Adrenal gland (tissue), 9 donors: ENCODE measurements at regions not wholly inside any gene's neighbourhood (a gene's known extent, or its start where the extent isn't known, plus 50 kb on each side); places are given as distances from the start of the nearest gene placed in this dataset.
A peak's percentile ranks its signal among the peaks of the same experiment; 100 is the strongest.

ENCODE experiments used
- DNase-seq, 7 donors: peaks; one replicate each; pipeline ENCODE4 v3.0.0-alpha.2; 2019 to 2020
- H3K27ac ChIP-seq, 5 donors: fragments of 200-600 bp; sonication (generic) in 4 of 5; 1 replicate in 3 of 5; 2 replicates in 2 of 5; pipeline versions ENCODE4 v1.5.1 to v1.8.0; 2016 to 2020; ENCODE audit warnings: mild to moderate bottlenecking in 1 of 5
- H3K27me3 ChIP-seq: fragments of 200-600 bp; 2 replicates; pipeline ENCODE4 v1.8.0; 2021
- H3K36me3 ChIP-seq, 2 donors: fragments of 200-600 bp; replicated peaks in 1 of 2; 1 replicate in 1 of 2; 2 replicates in 1 of 2; pipeline versions ENCODE4 v1.5.1 to v1.8.0; 2018 to 2022
- H3K4me1 ChIP-seq, 2 donors: fragments of 200-600 bp; replicated peaks in 1 of 2; 1 replicate in 1 of 2; 2 replicates in 1 of 2; pipeline versions ENCODE4 v1.5.1 to v1.8.0; 2018 to 2021
- H3K4me3 ChIP-seq, 4 donors: fragments of 200-600 bp; sonication (generic) in 3 of 4; one replicate each; pipeline ENCODE4 v1.5.1; 2016 to 2018
- H3K9me3 ChIP-seq, 3 donors: fragments of 200-600 bp; sonication (generic) in 1 of 3; replicated peaks in 1 of 3; 1 replicate in 2 of 3; 2 replicates in 1 of 3; pipeline versions ENCODE4 v1.5.1 to v1.8.0; 2016 to 2021
- CTCF ChIP-seq, 6 experiments: fragments of 450-650 bp in 4 of 6; fragments of 200-600 bp in 2 of 6; sonication (generic) in 1 of 6; IDR thresholded peaks; 1 replicate in 5 of 6; 2 replicates in 1 of 6; pipeline versions ENCODE4 v1.5.1 to v1.8.0; 2016 to 2021; ENCODE audit warnings: antibody characterized with exemption in 6 of 6, mild to moderate bottlenecking in 2 of 6, moderate library complexity in 1 of 6
- POLR2A ChIP-seq, 2 donors: fragments of 450-650 bp; IDR thresholded peaks; one replicate each; pipeline ENCODE4 v1.6.1; 2017; ENCODE audit warnings: antibody characterized with exemption in 2 of 2, mild to moderate bottlenecking in 2 of 2, moderate library complexity in 1 of 2
- WGBS, 4 donors: extraction: QIAGEN DNeasy Blood & Tissue Kit in 2 of 4; methylation state at CpG; one replicate each; pipeline versions ENCODE4 v1.1.5 to v1.1.7; 2013 to 2017; 5-methylcytosine and 5-hydroxymethylcytosine counted together
- intact Hi-C, 2 donors: fragments of 100-400 bp; cut with DNase I; formaldehyde crosslinking; loops; one replicate each; pipeline versions ENCODE4 v1.14.1 to v1.15.0; 2022 to 2023
- donor health status: healthy with polysubstance abuse.
- donor health status: Bipolar disorder and iron deficiency.
- donor health status: DM: yes; HTN: yes; CAD: no.
- donor health status: DM: no; HTN: no; CAD: no.
- donor health status: DM: no; HTN: no; CAD: no.

- Histone ChIP-seq H3K4me3 (no peak overlapping the region), H3K27me3 (no peaks in the 10 kb centered on the region), H3K4me1 (no peaks in the 10 kb centered on the region), H3K9me3 (no peaks in the 10 kb centered on the region), H3K36me3 (no peaks in the 10 kb centered on the region), H3K27ac (peak overlapping the region in 1 of 5 donors; percentile 30)
- intact Hi-C loops, result no loop called here
- 72 to 80% (median 76%) methylated on average over 6 of the region's 6 CpGs for WGBS, 4 donors
- peak in 1 of 7 donors; percentile 62 for DNase-seq
- no peak for TF ChIP-seq POLR2A (IDR thresholded peaks at IDR 0.05)
- TF ChIP-seq CTCF (IDR thresholded peaks at IDR 0.05), result no peak
Measured at GRCh38 chr11:119912229-119912628, 183.2 kb upstream of the NECTIN1 start.

GRCh38 chr11:119910650-119911049 is 181.7 kb upstream of the NECTIN1 start:
- no peak for TF ChIP-seq CTCF (IDR thresholded peaks at IDR 0.05)
- TF ChIP-seq POLR2A (IDR thresholded peaks at IDR 0.05), result no peak
- Histone ChIP-seq H3K36me3 (no peaks in the 10 kb centered on the region), H3K4me3 (no peak overlapping the region), H3K27me3 (no peaks in the 10 kb centered on the region), H3K9me3 (no peaks in the 10 kb centered on the region), H3K27ac (no peak overlapping the region), H3K4me1 (no peaks in the 10 kb centered on the region)
- WGBS, 4 donors, result 60 to 100% (median 79%) methylated on average over 1 to 2 of the region's 2 CpGs
- intact Hi-C loops, result no loop called here
- no peak for DNase-seq

GRCh38 chr11:119910051-119910450 is 181.1 kb upstream of the NECTIN1 start:
- TF ChIP-seq CTCF (IDR thresholded peaks at IDR 0.05) (no peak), POLR2A (IDR thresholded peaks at IDR 0.05) (no peak)
- Histone ChIP-seq H3K36me3 (no peaks in the 10 kb centered on the region), H3K4me1 (no peaks in the 10 kb centered on the region), H3K27me3 (no peaks in the 10 kb centered on the region), H3K4me3 (no peak overlapping the region), H3K27ac (no peak overlapping the region), H3K9me3 (no peaks in the 10 kb centered on the region)
- no peak for DNase-seq
- WGBS, 4 donors, result 73 to 100% (median 86%) methylated on average over 2 to 4 of the region's 4 CpGs
- intact Hi-C loops, result no loop called here

- 77 to 86% (median 82%) methylated on average over 9 of the region's 9 CpGs for WGBS, 4 donors
- no peaks in the 10 kb centered on the region for H3K4me1 ChIP-seq
- no peaks in the 10 kb centered on the region for H3K36me3 ChIP-seq
- no peak overlapping the region for H3K27ac ChIP-seq
- TF ChIP-seq CTCF (IDR thresholded peaks at IDR 0.05), result no peak
- no peak for TF ChIP-seq POLR2A (IDR thresholded peaks at IDR 0.05)
- H3K9me3 ChIP-seq, result no peaks in the 10 kb centered on the region
- DNase-seq, result no peak
- no peak overlapping the region for H3K4me3 ChIP-seq
- intact Hi-C loops, result no loop called here
- H3K27me3 ChIP-seq, result no peaks in the 10 kb centered on the region
Measured at GRCh38 chr11:119909495-119909894, 180.5 kb upstream of the NECTIN1 start.
